ENCODE measurements at regions not wholly inside any gene's neighbourhood (a gene's known extent, or its start where the extent isn't known, plus 50 kb on each side); places are given as distances from the start of the nearest gene placed in this dataset.

GRCh38 chr6:1077478-1078416 lies 234.2 kb upstream of the FOXQ1 start:
- Histone ChIP-seq H3K9me3 (replicated peaks; ENCODE audit: control insufficient read depth, insufficient read depth, low read length) (no peaks in the 10 kb centered on the region), H2AFZ (ENCODE audit: control insufficient read depth, low read depth, low read length) (no peak overlapping the region), H3K36me3 (ENCODE audit: control insufficient read depth in 2 of 2, insufficient read depth in 2 of 2, low read length in 1 of 2) (no peaks in the 10 kb centered on the region), H3K4me1 (ENCODE audit: control insufficient read depth, insufficient read depth, low read length) (no peaks in the 10 kb centered on the region), H3K27ac (ENCODE audit: control insufficient read depth, insufficient read depth) (no peak overlapping the region), H3K79me2 (ENCODE audit: control insufficient read depth, insufficient read depth, low read length) (no peaks in the 10 kb centered on the region), H3K4me2 (ENCODE audit: control insufficient read depth, insufficient read depth) (no peak overlapping the region), H4K20me1 (ENCODE audit: control insufficient read depth, insufficient read depth) (no peaks in the 10 kb centered on the region), H3K27me3 (replicated peaks in 1 of 2; ENCODE audit: control insufficient read depth in 2 of 2, insufficient read depth in 2 of 2, low read length in 1 of 2) (peaks cover 0 to 4% of the 10 kb centered on the region in 2 experiments; a peak in 1 of 4 replicates), H3K9ac (ENCODE audit: control insufficient read depth, insufficient read depth, low read length) (no peak overlapping the region), H3K4me3 (no peak overlapping the region)
- RAD21 ChIA-PET (ENCODE audit: unreplicated experiment) = no interaction called here
- 48% methylated on average over 22 of the region's 22 CpGs for WGBS (ENCODE audit: insufficient coverage, insufficient replicate concordance, low lambda C conversion rate, missing lambda C conversion rate)
- SMC1A ChIA-PET (ENCODE audit: uncharacterized antibody, unreplicated experiment) = interaction anchor here (1.3 kb wide), 1 partner anchor 10 kb away, joined by 4 read pairs; no protein-coding TSS in a partner anchor
- DNase-seq (ENCODE audit: low read depth, low spot score) (no peak), FAIRE-seq (no peak), ATAC-seq (no peak)
- no TSS peak for BruUV-seq (replicated peaks)
- in situ Hi-C loops (cut with MboI) (no loop called here), intact Hi-C loops (cut with micrococcal nuclease; ENCODE audit: unreplicated experiment) (no loop called here)
- POLR2A ChIA-PET = no interaction called here
- TF ChIP-seq RFX5 (IDR thresholded peaks at IDR 0.05; ENCODE audit: low read depth, low read length) (no peak), ATF3 (IDR thresholded peaks at IDR 0.05; ENCODE audit: borderline replicate concordance, extremely low read depth, low read depth, low read length) (no peak), RAD21 (IDR thresholded peaks at IDR 0.05; ENCODE audit: insufficient read depth, low read depth, low read length) (no peak), POLR2AphosphoS2 (IDR thresholded peaks at IDR 0.05; ENCODE audit: low read depth, low read length) (no peak), MEF2A (IDR thresholded peaks at IDR 0.05; ENCODE audit: insufficient read depth, low read depth, low read length) (no peak), SIN3A (IDR thresholded peaks at IDR 0.05; ENCODE audit: low read depth, low read length) (no peak), CBFB (IDR thresholded peaks at IDR 0.05; ENCODE audit: low read depth) (no peak), MXI1 (IDR thresholded peaks at IDR 0.05; ENCODE audit: low read depth, low read length) (no peak), NR2F1 (conservative IDR thresholded peaks at IDR 0.05) (no peak), IKZF2 (IDR thresholded peaks at IDR 0.05) (no peak), STAT1 (conservative IDR thresholded peaks at IDR 0.05) (no peak)
- CTCF ChIA-PET = no interaction called here

Measured in GM12878 (cell line).